Activated CD4-positive, alpha-beta memory T cell treated with anti-CD3 and anti-CD28 coated beads for 36 hours (primary cell): ENCODE measurements at regions not wholly inside any gene's neighbourhood (a gene's known extent, or its start where the extent isn't known, plus 50 kb on each side); places are given as distances from the start of the nearest gene placed in this dataset.

Experiments
- CTCF ChIA-PET: fragments of 350-600 bp; sonication (Branson Sonifier 250); formaldehyde crosslinking; loops from one replicate; lab custom pipeline; 2021; ENCODE audit warnings: antibody characterized with exemption, inconsistent platforms; lab: Charles Lee
- POLR2A ChIA-PET: fragments of 350-600 bp; sonication (Branson Sonifier 250); formaldehyde crosslinking; loops from one replicate; lab custom pipeline; 2021; ENCODE audit warnings: antibody characterized with exemption; lab: Charles Lee
- DNase-seq: peaks from one replicate; pipeline ENCODE4 v3.0.0-alpha.2; 2020
- H3K27ac Mint-ChIP-seq: one replicate; pipeline ENCODE4 v1.8.0; 2021; ENCODE audit warnings: mixed read lengths
- H3K27me3 Mint-ChIP-seq: one replicate; pipeline ENCODE4 v1.8.0; 2021; ENCODE audit warnings: mixed read lengths
- H3K36me3 Mint-ChIP-seq: one replicate; pipeline ENCODE4 v1.8.0; 2021; ENCODE audit warnings: mixed read lengths
- H3K4me1 Mint-ChIP-seq: one replicate; pipeline ENCODE4 v1.8.0; 2021; ENCODE audit warnings: low read depth, mixed read lengths
- H3K4me3 Mint-ChIP-seq: one replicate; pipeline ENCODE4 v1.8.0; 2021; ENCODE audit warnings: mild to moderate bottlenecking, mixed read lengths
- H3K9me3 Mint-ChIP-seq: one replicate; pipeline ENCODE4 v1.8.0; 2021; ENCODE audit warnings: mixed read lengths
- intact Hi-C: fragments of 100-400 bp; cut with micrococcal nuclease; formaldehyde crosslinking; loops from one replicate; pipeline ENCODE4 v1.15.1; 2023

DNA sequence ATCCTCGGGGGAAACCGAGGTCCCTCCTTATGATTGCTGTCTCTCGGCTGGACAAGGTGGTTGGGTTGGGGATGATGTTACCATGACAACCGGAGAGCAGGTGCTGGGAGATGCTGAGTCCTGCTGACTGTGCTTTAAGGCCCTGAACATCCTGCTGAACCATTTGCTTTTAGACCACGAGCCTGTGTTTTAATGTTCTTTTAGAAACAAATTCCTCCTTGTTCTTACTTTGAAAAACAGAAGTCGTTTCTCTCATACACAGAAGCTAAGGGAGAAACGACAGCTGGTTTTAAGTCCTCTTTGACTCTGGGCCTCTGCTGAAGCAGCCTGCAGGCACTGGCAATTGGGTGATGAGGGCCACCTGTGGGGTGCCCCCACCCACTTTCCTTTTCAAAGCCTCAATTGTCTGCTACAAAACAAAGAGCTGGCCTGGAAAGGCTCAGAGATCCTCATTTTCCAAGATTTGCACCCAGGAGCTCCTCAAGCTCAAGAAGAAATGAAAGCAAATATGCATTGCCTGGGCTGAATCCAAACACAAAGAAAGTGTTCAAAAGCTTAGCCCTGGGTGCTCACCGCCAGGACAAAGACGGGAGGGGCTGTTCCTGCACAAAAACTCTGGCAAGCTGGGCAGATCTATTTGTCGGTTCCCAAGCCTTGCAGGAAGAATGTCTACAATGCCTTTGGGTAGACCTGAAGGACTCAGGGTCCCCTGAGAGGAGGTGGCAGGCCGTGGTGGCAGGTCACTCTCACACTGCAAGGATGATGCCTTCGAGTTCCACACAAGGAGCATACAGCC, 90.0 kb upstream of the CLMN start:
- Mint-ChIP-seq H3K27ac (no peak overlapping the region), H3K27me3 (no peaks in the 10 kb centered on the region), H3K36me3 (no peaks in the 10 kb centered on the region), H3K4me1 (no peaks in the 10 kb centered on the region), H3K4me3 (no peak overlapping the region), H3K9me3 (no peaks in the 10 kb centered on the region)
- no peak for DNase-seq
- POLR2A ChIA-PET: no interaction called here
- CTCF ChIA-PET: interaction anchor here (0.8 kb wide), 1 partner anchor 18 kb away, joined by 3 read pairs; no protein-coding TSS in a partner anchor
- intact Hi-C loops: no loop called here

DNA sequence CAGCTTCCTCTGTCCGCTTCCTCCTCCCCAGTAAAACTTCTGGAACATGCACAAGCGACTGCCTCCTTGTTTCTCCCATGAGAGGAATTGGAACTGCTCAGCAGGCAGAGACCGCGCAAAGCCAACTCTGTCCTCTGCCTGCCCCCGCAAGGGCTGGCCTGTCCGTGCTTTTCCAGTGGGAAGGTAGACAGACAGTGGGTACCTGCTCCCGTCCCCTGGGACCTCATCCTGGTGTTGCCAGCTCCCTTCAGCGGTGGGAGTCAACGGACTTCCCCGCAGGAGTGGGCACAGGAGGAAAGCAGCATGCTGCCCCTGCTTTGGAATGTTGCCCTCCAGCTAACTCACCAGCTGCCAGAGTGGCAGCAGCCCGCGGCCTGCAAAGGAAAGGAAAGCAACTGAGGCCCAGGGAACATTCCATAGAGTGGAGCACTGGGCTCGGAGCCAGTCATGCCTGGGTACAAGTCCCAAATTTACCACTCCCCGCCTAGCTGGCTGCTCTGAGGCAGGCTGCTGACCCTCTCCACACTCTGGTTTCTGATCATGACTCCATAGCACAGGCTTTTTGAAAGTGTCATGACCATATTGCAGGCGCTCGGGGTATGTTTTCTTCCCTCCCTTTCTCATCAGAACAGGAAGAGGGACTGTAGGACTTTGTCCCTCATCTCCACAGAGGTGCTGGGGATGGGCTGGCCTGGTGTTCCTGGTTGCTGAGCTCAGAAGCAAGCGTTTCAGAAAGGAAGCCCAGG, 89.2 kb upstream of the CLMN start:
- no peak for DNase-seq
- ChIA-PET CTCF (interaction anchor here (0.8 kb wide), 1 partner anchor 18 kb away, joined by 3 read pairs; no protein-coding TSS in a partner anchor), POLR2A (no interaction called here)
- no peaks in the 10 kb centered on the region for H3K36me3 Mint-ChIP-seq
- no peak overlapping the region for H3K4me3 Mint-ChIP-seq
- no peaks in the 10 kb centered on the region for H3K4me1 Mint-ChIP-seq
- no peak overlapping the region for H3K27ac Mint-ChIP-seq
- no peaks in the 10 kb centered on the region for H3K27me3 Mint-ChIP-seq
- H3K9me3 Mint-ChIP-seq: no peaks in the 10 kb centered on the region
- intact Hi-C loops: no loop called here

DNA sequence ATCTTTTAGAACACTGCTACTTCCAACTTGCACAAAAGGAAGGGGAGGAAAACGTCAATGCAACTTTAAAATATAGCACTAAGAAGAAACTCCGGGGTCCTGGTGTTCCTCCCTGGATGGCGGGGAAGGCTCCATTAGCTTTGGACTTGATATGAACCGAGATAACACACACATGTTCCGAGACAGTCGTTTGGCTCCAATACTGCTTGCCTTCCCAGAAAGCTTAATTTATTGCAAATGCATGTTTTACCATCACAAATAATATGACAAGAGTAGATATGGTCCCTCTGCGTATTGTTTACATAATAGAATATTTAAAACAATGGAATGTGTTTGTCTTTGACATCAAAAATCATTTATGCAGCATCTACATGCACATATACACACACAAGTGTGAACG, 87.6 kb upstream of the CLMN start:
- H3K4me3 Mint-ChIP-seq: no peak overlapping the region
- H3K27me3 Mint-ChIP-seq: no peaks in the 10 kb centered on the region
- no peaks in the 10 kb centered on the region for H3K9me3 Mint-ChIP-seq

DNA sequence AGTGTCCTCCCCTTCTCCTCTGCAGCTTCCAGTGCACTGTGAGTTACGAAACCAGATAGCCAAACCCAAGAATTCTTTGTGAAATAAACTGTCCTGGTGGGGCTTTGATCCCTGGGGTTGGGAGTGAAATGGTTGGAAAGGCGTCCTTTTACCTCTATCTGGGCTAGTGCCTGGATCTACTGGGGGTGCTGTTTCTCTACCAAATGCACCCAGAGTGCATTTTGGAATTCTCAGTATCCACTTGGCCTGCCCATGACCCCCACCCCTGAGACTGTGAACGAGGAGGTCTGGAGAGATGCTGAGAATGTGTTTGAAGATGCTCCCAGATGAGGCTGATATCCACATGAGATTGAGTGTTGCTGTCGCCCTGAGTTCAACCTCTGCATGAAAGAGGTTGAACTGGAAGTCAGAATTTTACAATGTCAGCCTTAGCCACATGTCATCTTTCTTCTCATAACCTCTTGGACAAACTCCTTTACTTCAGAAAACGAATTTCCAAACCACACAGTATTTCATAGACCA, 87.1 kb upstream of the CLMN start:
- CTCF ChIA-PET: interaction anchor here (0.7 kb wide), 1 partner anchor 12 kb away, joined by 3 read pairs; no protein-coding TSS in a partner anchor
- no peak for DNase-seq
- H3K9me3 Mint-ChIP-seq: no peaks in the 10 kb centered on the region
- H3K4me3 Mint-ChIP-seq: no peak overlapping the region
- H3K36me3 Mint-ChIP-seq: no peaks in the 10 kb centered on the region
- H3K27ac Mint-ChIP-seq: no peak overlapping the region
- POLR2A ChIA-PET: no interaction called here
- H3K27me3 Mint-ChIP-seq: no peaks in the 10 kb centered on the region
- H3K4me1 Mint-ChIP-seq: no peaks in the 10 kb centered on the region
- intact Hi-C loops: no loop called here

More for the DNA sequence above, 87.6 kb upstream of the CLMN start:
- ChIA-PET CTCF (no interaction called here), POLR2A (no interaction called here)
- no peak for DNase-seq
- Mint-ChIP-seq H3K4me1 (no peaks in the 10 kb centered on the region), H3K36me3 (no peaks in the 10 kb centered on the region), H3K27ac (no peak overlapping the region)
- intact Hi-C loops: no loop called here

DNA sequence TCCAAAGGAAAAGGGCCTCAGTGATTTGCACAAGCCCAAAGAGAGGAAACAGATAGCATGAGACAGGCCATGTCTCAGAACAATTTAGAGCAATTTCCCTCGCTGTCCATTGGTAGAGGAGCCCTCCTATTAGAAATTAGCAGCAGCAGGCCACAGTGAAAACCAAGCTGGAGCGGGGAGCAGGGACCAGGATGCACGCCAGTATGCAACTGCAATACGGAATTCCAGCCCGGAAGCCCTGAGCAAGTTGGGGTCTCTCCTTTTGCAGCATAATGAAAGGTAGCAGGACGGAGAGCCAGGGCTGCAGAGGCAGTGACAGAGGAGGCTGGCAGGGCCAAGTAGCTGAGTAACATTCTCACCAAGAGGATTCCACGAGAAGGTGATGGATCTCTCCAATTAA, 84.9 kb upstream of the CLMN start:
- Mint-ChIP-seq H3K36me3 (no peaks in the 10 kb centered on the region), H3K27ac (no peak overlapping the region), H3K27me3 (no peaks in the 10 kb centered on the region), H3K9me3 (no peaks in the 10 kb centered on the region), H3K4me1 (no peaks in the 10 kb centered on the region), H3K4me3 (no peak overlapping the region)
- intact Hi-C loops: no loop called here
- DNase-seq: no peak
- CTCF ChIA-PET: no interaction called here
- POLR2A ChIA-PET: interaction anchor here (0.6 kb wide), 1 partner anchor 393 kb away, joined by 4 read pairs; no protein-coding TSS in a partner anchor

DNA sequence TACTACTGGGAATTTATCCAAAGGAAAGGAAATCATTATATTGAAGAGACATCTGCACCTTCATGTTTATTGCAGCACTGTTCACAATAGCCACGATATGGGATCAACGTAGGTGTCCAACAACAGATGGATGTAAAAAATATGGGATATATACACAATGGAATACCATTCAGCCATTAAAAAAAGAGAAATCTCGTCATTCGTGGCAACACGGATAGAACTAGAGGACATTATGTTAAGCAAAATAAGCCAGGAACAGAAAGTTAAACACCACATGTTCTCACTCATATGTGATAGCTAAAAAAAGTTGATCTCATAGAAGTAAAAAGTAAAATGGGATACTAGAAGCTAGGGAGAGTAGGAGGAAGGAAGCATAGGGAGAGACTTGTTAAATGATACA, 82.9 kb upstream of the CLMN start:
- ChIA-PET CTCF (interaction anchor here (0.6 kb wide), 1 partner anchor 971 kb away, joined by 3 read pairs; no protein-coding TSS in a partner anchor), POLR2A (no interaction called here)
- H3K27ac Mint-ChIP-seq: no peak overlapping the region
- no peaks in the 10 kb centered on the region for H3K4me1 Mint-ChIP-seq
- no peak overlapping the region for H3K4me3 Mint-ChIP-seq
- no peaks in the 10 kb centered on the region for H3K9me3 Mint-ChIP-seq
- DNase-seq: no peak
- intact Hi-C loops: no loop called here
- H3K27me3 Mint-ChIP-seq: no peaks in the 10 kb centered on the region
- no peaks in the 10 kb centered on the region for H3K36me3 Mint-ChIP-seq

DNA sequence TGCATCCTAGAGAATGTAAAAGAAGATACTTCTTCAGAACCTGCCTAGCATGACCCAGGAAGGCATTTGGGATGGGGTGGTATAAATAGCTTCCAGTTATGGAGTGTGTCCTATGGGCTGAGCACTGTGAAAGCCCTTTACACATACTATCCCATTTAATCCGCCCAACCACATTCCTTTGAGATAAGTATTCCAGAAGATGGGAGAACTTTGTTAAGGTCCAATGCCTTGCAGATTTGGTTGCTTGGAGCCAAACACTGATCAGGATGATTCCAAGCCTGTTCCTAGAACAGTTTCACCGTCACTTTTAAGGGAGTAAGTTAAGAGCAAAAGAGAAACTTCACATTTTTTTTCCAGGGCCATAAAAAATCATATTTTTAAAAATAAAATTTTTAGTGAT, 82.5 kb upstream of the CLMN start:
- Mint-ChIP-seq H3K9me3 (no peaks in the 10 kb centered on the region), H3K27ac (no peak overlapping the region), H3K36me3 (no peaks in the 10 kb centered on the region), H3K27me3 (no peaks in the 10 kb centered on the region), H3K4me1 (no peaks in the 10 kb centered on the region), H3K4me3 (no peak overlapping the region)
- CTCF ChIA-PET: no interaction called here
- no peak for DNase-seq
- POLR2A ChIA-PET: no interaction called here
- intact Hi-C loops: no loop called here

DNA sequence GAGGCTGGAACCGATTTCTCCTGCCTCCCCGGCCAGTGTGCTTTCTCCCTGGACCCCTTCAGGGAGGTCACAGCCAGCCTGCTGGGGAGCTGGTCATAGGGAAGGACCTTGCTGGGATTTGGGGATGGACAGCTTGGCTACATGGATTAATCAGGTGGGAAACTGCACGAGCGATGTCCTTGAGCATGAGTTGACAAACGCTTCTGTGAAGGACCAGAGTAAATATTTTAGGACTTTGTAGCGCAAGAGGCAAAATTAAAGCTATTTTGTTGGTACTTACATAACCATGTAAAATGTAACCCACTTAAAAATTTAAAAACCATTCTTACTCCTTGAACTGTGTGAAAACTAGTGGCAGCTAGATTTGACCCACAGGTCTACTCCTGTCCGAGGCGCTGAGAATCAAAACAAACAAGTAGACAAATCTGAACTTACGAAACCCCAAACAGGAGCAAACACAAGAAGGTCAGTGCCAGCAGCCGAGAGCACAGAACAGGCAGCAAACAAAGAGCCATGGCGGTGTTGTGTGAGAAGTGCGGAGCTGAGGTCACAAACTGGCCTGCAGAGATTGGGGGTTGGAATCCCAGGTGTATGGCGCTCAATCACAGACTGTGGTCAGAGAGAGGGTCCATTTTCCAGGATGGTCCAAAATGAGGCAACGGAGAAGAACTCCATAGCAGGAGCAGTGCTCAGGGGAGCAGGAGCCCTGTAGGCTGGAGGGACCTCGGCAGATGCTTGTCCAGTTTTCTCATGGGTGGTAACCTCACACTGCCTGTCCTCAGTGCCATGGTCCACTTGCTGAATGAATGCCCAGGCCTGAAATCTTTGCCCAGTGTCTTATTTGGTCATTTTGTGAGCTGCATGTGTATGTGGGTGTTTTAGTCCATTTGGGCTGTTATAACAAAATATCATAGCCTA, 79.2 kb upstream of the CLMN start:
- CTCF ChIA-PET: interaction anchor here (0.5 kb wide), 1 partner anchor 1166 kb away, joined by 3 read pairs; no protein-coding TSS in a partner anchor
- Mint-ChIP-seq H3K4me3 (no peak overlapping the region), H3K9me3 (no peaks in the 10 kb centered on the region), H3K27me3 (no peaks in the 10 kb centered on the region), H3K27ac (no peak overlapping the region), H3K36me3 (no peaks in the 10 kb centered on the region), H3K4me1 (no peaks in the 10 kb centered on the region)
- POLR2A ChIA-PET: no interaction called here
- intact Hi-C loops: no loop called here
- DNase-seq: no peak

DNA sequence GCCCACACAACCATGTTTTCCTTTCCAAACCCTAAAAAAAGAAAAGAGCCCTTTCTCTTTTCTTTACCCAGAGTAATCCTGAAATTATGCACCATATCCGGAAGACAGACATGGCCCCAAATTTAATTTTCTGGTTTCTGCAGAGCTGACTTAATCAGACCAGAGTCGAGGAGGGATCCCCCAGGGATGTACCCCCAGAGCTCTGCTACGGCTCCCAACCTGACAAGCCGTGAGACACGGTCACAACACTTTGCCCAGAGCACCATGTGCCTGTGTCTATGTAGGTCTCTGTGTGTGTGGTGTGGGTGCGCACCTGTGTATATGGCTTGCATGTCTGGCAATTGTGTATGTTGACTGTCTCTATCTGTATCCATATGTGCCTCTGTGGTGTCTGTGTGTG, 77.6 kb upstream of the CLMN start:
- DNase-seq: no peak
- ChIA-PET CTCF (no interaction called here), POLR2A (no interaction called here)
- no peak overlapping the region for H3K4me3 Mint-ChIP-seq
- no peaks in the 10 kb centered on the region for H3K27me3 Mint-ChIP-seq
- intact Hi-C loops: no loop called here
- H3K4me1 Mint-ChIP-seq: no peaks in the 10 kb centered on the region
- no peaks in the 10 kb centered on the region for H3K9me3 Mint-ChIP-seq
- no peak overlapping the region for H3K27ac Mint-ChIP-seq
- H3K36me3 Mint-ChIP-seq: no peaks in the 10 kb centered on the region

DNA sequence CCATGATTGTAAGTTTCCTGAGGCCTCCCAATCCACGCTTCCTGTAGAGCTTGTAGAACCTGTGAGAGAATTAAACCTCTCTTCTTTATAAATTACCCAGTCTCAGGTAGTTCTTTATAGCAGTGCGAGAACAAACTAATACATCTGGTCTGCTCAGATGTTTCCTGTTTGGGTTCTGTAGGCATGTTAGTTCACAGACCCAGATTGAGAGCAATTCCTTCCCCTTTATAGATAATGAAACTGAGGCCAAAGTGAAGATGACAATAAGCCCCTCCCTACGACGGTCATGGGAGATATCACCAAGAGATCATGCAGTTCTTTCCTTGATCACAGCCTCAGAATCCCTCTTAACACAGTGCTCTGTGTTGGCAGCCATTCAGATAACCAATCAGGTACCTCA, 76.5 kb upstream of the CLMN start:
- no peaks in the 10 kb centered on the region for H3K36me3 Mint-ChIP-seq
- H3K27ac Mint-ChIP-seq: no peak overlapping the region
- ChIA-PET CTCF (no interaction called here), POLR2A (no interaction called here)
- intact Hi-C loops: no loop called here
- DNase-seq: no peak
- no peaks in the 10 kb centered on the region for H3K27me3 Mint-ChIP-seq
- no peak overlapping the region for H3K4me3 Mint-ChIP-seq
- no peaks in the 10 kb centered on the region for H3K4me1 Mint-ChIP-seq
- H3K9me3 Mint-ChIP-seq: no peaks in the 10 kb centered on the region

DNA sequence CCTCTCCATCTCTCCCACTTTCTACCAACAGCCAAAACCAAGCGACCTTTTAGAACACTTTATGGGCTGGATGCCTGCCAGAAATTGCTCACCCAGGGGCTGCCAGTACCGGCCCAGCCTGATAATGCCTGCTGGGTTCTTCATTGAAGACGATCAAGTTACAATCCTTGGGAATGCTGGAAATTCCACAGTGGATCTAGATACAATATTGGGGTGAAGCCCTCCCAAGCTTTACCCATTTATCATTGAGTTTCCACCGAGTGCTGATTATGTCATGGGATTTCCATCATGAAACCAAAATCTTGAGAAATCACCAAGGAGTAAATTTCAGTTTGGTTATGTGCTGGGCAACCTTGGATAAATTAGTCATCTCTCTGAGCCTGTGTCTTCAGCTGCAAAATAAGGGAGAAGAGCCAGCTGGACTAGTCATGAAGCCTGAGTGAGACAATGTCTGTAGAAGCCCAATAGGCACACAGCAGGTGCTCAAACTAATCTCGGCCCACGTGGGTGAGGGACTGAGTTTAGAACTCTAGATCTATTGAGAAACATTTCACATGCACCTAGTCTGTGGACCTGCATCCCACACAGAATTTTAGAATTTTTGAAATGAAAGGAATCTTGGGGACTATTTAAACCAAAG, 75.5 kb upstream of the CLMN start:
- H3K4me3 Mint-ChIP-seq: no peak overlapping the region
- POLR2A ChIA-PET: no interaction called here
- no peaks in the 10 kb centered on the region for H3K4me1 Mint-ChIP-seq
- DNase-seq: no peak
- H3K27me3 Mint-ChIP-seq: no peaks in the 10 kb centered on the region
- H3K36me3 Mint-ChIP-seq: no peaks in the 10 kb centered on the region
- intact Hi-C loops: no loop called here
- CTCF ChIA-PET: interaction anchor here (0.9 kb wide), 1 partner anchor 11 kb away, joined by 3 read pairs; no protein-coding TSS in a partner anchor
- H3K9me3 Mint-ChIP-seq: peaks cover 6% of the 10 kb centered on the region
- no peak overlapping the region for H3K27ac Mint-ChIP-seq
